Heart right ventricle (tissue), 16 donors: ENCODE measurements at regions not wholly inside any gene's neighbourhood (a gene's known extent, or its start where the extent isn't known, plus 50 kb on each side); places are given as distances from the start of the nearest gene placed in this dataset.

Source experiments
- ATAC-seq, 8 donors: fragments of 200-7000 bp; cut with Tn5 transposase; one replicate each; pipeline ENCODE4 v1.9.1; 2020; ENCODE audit warnings: mild to moderate bottlenecking in 8 of 8, moderate library complexity in 8 of 8, moderate number of reproducible peaks in 1 of 8
- DNase-seq, 2 donors: peaks; one replicate each; pipeline ENCODE4 v3.0.0-alpha.2; 2020
- H3K27ac ChIP-seq, 10 donors: fragments of 200-600 bp; sonication (generic) in 2 of 10; one replicate each; pipeline versions ENCODE4 v1.5.0 to v1.8.0; 2020 to 2022; ENCODE audit warnings: mild to moderate bottlenecking in 3 of 10
- H3K27me3 ChIP-seq, 7 donors: fragments of 200-600 bp; one replicate each; pipeline ENCODE4 v1.8.0; 2021 to 2022; ENCODE audit warnings: mild to moderate bottlenecking in 2 of 7
- H3K36me3 ChIP-seq, 9 donors: fragments of 200-600 bp; sonication (generic) in 1 of 9; one replicate each; pipeline versions ENCODE4 v1.5.0 to v1.8.0; 2020 to 2022; ENCODE audit warnings: mild to moderate bottlenecking in 2 of 9
- H3K4me1 ChIP-seq, 9 donors: fragments of 200-600 bp; sonication (generic) in 1 of 9; one replicate each; pipeline versions ENCODE4 v1.5.0 to v1.8.0; 2020 to 2022; ENCODE audit warnings: mild to moderate bottlenecking in 4 of 9
- H3K4me3 ChIP-seq, 10 donors: fragments of 200-600 bp; sonication (generic) in 2 of 10; one replicate each; pipeline versions ENCODE4 v1.5.0 to v1.8.0; 2020 to 2022; ENCODE audit warnings: mild to moderate bottlenecking in 7 of 10, moderate library complexity in 2 of 10
- H3K9me3 ChIP-seq, 11 donors: fragments of 200-600 bp in 10 of 11; sonication (generic) in 2 of 11; one replicate each; pipeline versions ENCODE4 v1.5.0 to v1.8.0; 2013 to 2022; ENCODE audit warnings: mild to moderate bottlenecking in 2 of 11, control low read depth in 1 of 11, moderate library complexity in 1 of 11
- WGBS, 2 donors: extraction: QIAGEN DNeasy Blood & Tissue Kit; methylation state at CpG; one replicate each; pipeline ENCODE4 v1.1.7; 2013; ENCODE audit warnings: inconsistent platforms in 1 of 2; 5-methylcytosine and 5-hydroxymethylcytosine counted together
- intact Hi-C, 10 donors: fragments of 100-400 bp; cut with DNase I; formaldehyde crosslinking; loops; one replicate each; pipeline versions ENCODE4 v1.11.1 to v1.14.2; 2022
- TF ChIP-seq, protein P1 (sequence below), 9 donors: fragments of 200-600 bp; sonication (generic) in 2 of 9; IDR thresholded peaks; one replicate each; pipeline versions ENCODE4 v1.5.0 to v1.8.0; 2021 to 2022; ENCODE audit warnings: antibody characterized with exemption in 9 of 9, mild to moderate bottlenecking in 5 of 9, moderate library complexity in 1 of 9
- donor health status: Arrhythmogenic right ventricular cardiomyopathy.
- donor health status: ischemic (EF 13 %, LVEDD 7.1; RV severe dilation, severe dysfunction).
- donor health status: healthy with polysubstance abuse.
- donor health status: DM: no; HTN: yes; CAD: no.
- donor health status: DM: no; HTN: no; CAD: no.
- donor health status: ischemic (EF 25% LVEDD 6.9; RV normal size, moderate dysfunction).
- donor health status: ischemic (EF 25% LVEDD 5.7; RV mildly dilated, moderate dysfunction).
- donor health status: healthy.
- donor health status: DM: yes; HTN: yes; CAD: no.
- donor health status: Ischemic cardiomyopathy.
- donor health status: ischemic (EF 35%, LVEDD 5.7; RV mildly dilated, moderate dysfunction).
- donor health status: nonischemic (EF 11% LVEDD 7.7; RV severe dilation, severe dysfunction).
- donor health status: DM: yes; HTN: yes; CAD: no.
- donor health status: PGD.
- donor health status: ischemic (EF 29% LVEDD 5.4; RV normal size, mild dysfunction).
- donor health status: nonischemic (EF 23%, LVEDD 6.1; RV moderate dilation, normal function).

DNA sequence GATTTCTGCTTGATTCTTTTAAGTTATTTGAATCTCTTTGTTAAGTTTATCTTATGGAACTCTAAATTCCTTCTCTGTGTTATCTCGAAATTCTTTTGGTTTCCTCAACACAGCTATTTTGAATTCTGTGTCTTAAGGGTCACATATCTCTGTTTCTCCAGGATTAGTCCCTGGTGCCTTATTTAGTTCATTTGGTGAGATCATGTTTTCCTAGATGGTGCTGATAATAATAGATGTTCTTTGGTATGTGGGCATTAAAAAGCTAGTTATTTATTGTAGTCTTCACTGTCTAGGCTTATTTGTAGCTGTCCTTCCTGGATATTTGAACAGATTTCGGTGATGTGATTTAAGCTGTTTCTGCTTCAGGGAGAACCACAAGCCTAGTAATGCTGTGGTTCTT, 615.6 kb upstream of the NECTIN3 start:
- TF ChIP-seq, protein P1, sequence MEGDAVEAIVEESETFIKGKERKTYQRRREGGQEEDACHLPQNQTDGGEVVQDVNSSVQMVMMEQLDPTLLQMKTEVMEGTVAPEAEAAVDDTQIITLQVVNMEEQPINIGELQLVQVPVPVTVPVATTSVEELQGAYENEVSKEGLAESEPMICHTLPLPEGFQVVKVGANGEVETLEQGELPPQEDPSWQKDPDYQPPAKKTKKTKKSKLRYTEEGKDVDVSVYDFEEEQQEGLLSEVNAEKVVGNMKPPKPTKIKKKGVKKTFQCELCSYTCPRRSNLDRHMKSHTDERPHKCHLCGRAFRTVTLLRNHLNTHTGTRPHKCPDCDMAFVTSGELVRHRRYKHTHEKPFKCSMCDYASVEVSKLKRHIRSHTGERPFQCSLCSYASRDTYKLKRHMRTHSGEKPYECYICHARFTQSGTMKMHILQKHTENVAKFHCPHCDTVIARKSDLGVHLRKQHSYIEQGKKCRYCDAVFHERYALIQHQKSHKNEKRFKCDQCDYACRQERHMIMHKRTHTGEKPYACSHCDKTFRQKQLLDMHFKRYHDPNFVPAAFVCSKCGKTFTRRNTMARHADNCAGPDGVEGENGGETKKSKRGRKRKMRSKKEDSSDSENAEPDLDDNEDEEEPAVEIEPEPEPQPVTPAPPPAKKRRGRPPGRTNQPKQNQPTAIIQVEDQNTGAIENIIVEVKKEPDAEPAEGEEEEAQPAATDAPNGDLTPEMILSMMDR (IDR thresholded peaks at IDR 0.05) = no peak
- peaks cover 0 to 21% (median 0%) of the 10 kb centered on the region in 11 donors for H3K9me3 ChIP-seq
- DNase-seq = no peak
- intact Hi-C loops = no loop called here
- 66 to 74% methylated on average over 2 of the region's 2 CpGs for WGBS, 2 donors
- no peaks in the 10 kb centered on the region for H3K4me1 ChIP-seq
- H3K4me3 ChIP-seq = no peak overlapping the region
- no peak for ATAC-seq
- no peaks in the 10 kb centered on the region for H3K36me3 ChIP-seq
- H3K27me3 ChIP-seq = no peaks in the 10 kb centered on the region
- no peak overlapping the region for H3K27ac ChIP-seq

DNA sequence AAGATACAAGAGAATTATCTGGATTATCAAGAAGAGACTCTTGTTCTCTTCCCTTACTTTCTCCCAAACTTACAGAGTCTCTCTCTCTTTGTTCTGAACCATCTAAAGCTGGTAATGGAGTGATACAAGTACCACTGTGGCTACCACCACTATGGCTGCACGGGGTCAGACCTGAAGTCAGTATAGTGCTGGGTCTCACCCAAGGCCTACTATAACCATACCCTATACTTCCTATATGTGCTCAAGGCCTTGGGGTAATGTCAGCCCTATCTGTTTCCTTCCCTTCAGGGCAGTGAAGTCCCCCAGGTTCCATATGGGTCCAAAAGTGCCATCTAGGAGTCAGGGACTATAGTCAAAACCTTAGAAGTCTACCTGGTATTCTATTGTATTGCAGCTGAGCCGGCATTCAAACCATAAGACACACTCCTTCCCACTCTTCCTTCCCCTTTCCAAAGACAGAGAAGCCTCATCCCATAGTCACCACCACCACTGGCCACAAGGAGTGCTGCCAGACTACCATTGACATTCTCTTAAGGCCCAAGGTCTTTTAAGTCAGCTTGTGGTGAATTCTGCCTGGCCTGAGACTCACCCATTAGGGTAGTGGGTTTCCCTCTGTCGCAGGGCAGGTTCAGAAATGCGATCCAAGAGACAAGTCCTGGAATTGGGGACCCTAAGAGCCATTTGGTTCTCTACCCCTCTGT, 615.0 kb upstream of the NECTIN3 start:
- intact Hi-C loops = no loop called here
- Histone ChIP-seq H3K27ac (no peak overlapping the region), H3K4me1 (no peaks in the 10 kb centered on the region), H3K27me3 (no peaks in the 10 kb centered on the region), H3K4me3 (no peak overlapping the region), H3K9me3 (peaks cover 0 to 21% (median 0%) of the 10 kb centered on the region in 11 donors), H3K36me3 (no peaks in the 10 kb centered on the region)
- 75 to 84% methylated on average over 4 of the region's 4 CpGs for WGBS, 2 donors
- DNase-seq = no peak
- TF ChIP-seq, protein P1 (IDR thresholded peaks at IDR 0.05) = no peak
- ATAC-seq = no peak

DNA sequence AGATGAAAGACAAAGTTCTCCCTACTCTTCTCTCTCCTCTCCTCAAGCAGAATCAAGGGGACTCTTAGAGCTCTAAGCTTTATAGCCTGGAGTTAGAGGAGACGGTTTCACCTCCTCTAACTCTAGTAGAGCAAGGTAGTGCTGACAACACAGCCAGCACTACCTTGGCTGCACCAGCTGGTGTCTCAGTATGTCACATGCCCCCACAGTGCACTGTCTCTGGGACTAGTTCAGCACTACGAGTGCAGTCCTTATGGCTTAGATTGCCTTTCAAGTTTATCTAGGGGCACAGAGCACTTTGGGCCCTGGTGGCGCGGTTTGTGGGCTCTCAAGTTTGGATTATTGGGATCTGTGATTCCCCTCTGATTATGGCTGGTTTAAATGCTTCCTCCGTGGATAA, 614.1 kb upstream of the NECTIN3 start:
- DNase-seq (no peak), ATAC-seq (no peak)
- Histone ChIP-seq H3K9me3 (peaks cover 0 to 21% (median 0%) of the 10 kb centered on the region in 11 donors), H3K27me3 (no peaks in the 10 kb centered on the region), H3K4me3 (no peak overlapping the region), H3K4me1 (no peaks in the 10 kb centered on the region), H3K27ac (no peak overlapping the region), H3K36me3 (no peaks in the 10 kb centered on the region)
- TF ChIP-seq, protein P1 (IDR thresholded peaks at IDR 0.05) = no peak
- intact Hi-C loops = no loop called here
- WGBS, 2 donors = 61 to 64% methylated on average over 5 of the region's 5 CpGs

DNA sequence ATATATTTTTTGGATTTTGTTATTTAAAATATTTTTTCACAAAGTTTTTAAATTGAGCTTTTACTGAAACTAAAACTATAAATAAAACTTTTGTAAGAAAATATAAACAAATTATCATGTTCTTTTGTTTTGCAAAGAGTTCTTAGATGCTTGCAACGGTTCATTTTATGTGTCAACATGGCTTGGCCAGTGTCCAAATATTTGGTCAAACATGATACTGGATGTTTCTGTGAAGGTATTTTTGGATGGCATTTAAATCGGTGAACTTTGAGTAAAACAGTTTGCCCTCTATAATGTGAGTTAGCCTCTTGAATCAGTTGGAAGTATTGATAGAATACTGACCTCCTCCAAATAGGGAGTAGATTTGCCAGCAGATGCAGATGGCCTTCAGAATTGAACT, 612.6 kb upstream of the NECTIN3 start:
- TF ChIP-seq, protein P1 (IDR thresholded peaks at IDR 0.05) = no peak
- H3K4me3 ChIP-seq = no peak overlapping the region
- H3K27me3 ChIP-seq = no peaks in the 10 kb centered on the region
- H3K36me3 ChIP-seq = no peaks in the 10 kb centered on the region
- intact Hi-C loops = no loop called here
- ATAC-seq = no peak
- H3K9me3 ChIP-seq = peaks cover 0 to 21% (median 0%) of the 10 kb centered on the region in 11 donors
- no peak for DNase-seq
- H3K27ac ChIP-seq = no peak overlapping the region
- 29 to 31% methylated on average over 2 of the region's 2 CpGs for WGBS, 2 donors
- H3K4me1 ChIP-seq = no peaks in the 10 kb centered on the region
